ENCODE measurements at regions not wholly inside any gene's neighbourhood (a gene's known extent, or its start where the extent isn't known, plus 50 kb on each side); places are given as distances from the start of the nearest gene placed in this dataset.

GRCh38 chr3:127454968-127455367 lies 135.6 kb downstream of the TPRA1 start:
- no peak overlapping the region for H3K4me3 ChIP-seq (ENCODE audit: low read depth, low read length)
- no peak for DNase-seq (ENCODE audit: low read depth)
- TF ChIP-seq CTCF (IDR thresholded peaks at IDR 0.05; ENCODE audit: low read depth, low read length, missing control alignments), result no peak

- DNase-seq (ENCODE audit: low read depth), result no peak
- TF ChIP-seq CTCF (IDR thresholded peaks at IDR 0.05; ENCODE audit: low read depth, low read length, missing control alignments), result no peak
- H3K4me3 ChIP-seq (ENCODE audit: low read depth, low read length), result no peak overlapping the region
These were observed 136.5 kb downstream of the TPRA1 start for GRCh38 chr3:127454051-127454450.

GRCh38 chr3:127452321-127452821 lies 138.2 kb downstream of the TPRA1 start:
- TF ChIP-seq CTCF (IDR thresholded peaks at IDR 0.05; ENCODE audit: low read depth, low read length, missing control alignments), result no peak
- H3K4me3 ChIP-seq (ENCODE audit: low read depth, low read length), result no peak overlapping the region
- no peak for DNase-seq (ENCODE audit: low read depth)

GRCh38 chr3:127451321-127451720 lies 139.2 kb downstream of the TPRA1 start:
- no peak for TF ChIP-seq CTCF (IDR thresholded peaks at IDR 0.05; ENCODE audit: low read depth, low read length, missing control alignments)
- DNase-seq (ENCODE audit: low read depth), result no peak
- H3K4me3 ChIP-seq (ENCODE audit: low read depth, low read length), result no peak overlapping the region

- no peak overlapping the region for H3K4me3 ChIP-seq (ENCODE audit: low read depth, low read length)
- TF ChIP-seq CTCF (IDR thresholded peaks at IDR 0.05; ENCODE audit: low read depth, low read length, missing control alignments), result no peak
- DNase-seq (ENCODE audit: low read depth), result no peak
These were observed 140.2 kb downstream of the TPRA1 start for GRCh38 chr3:127450331-127450730.

GRCh38 chr3:127449486-127450212 lies 140.9 kb downstream of the TPRA1 start:
- H3K4me3 ChIP-seq (ENCODE audit: low read depth, low read length), result no peak overlapping the region
- TF ChIP-seq CTCF (IDR thresholded peaks at IDR 0.05; ENCODE audit: low read depth, low read length, missing control alignments), result no peak
- DNase-seq (ENCODE audit: low read depth), result no peak

- no peak for TF ChIP-seq CTCF (IDR thresholded peaks at IDR 0.05; ENCODE audit: low read depth, low read length, missing control alignments)
- no peak for DNase-seq (ENCODE audit: low read depth)
- no peak overlapping the region for H3K4me3 ChIP-seq (ENCODE audit: low read depth, low read length)
These were observed 141.9 kb downstream of the TPRA1 start for GRCh38 chr3:127448671-127449070.

Measured in GM12864 (cell line).